ENCODE measurements at regions not wholly inside any gene's neighbourhood (a gene's known extent, or its start where the extent isn't known, plus 50 kb on each side); places are given as distances from the start of the nearest gene placed in this dataset.

- Histone ChIP-seq H3K9me2 (replicated peaks; ENCODE audit: control insufficient read depth, low read length) (no peaks in the 10 kb centered on the region), H3K27me3 (ENCODE audit: control insufficient read depth, low read length) (no peaks in the 10 kb centered on the region), H3K4me3 (ENCODE audit: low read length) (no peak overlapping the region), H3K9me3 (ENCODE audit: control insufficient read depth, insufficient read depth, low read length) (no peaks in the 10 kb centered on the region), H3K4me1 (ENCODE audit: control insufficient read depth, low read length) (no peaks in the 10 kb centered on the region), H3K4me2 (ENCODE audit: low read length) (no peak overlapping the region), H3F3A (ENCODE audit: control insufficient read depth, insufficient read depth) (no peaks in the 10 kb centered on the region), H3K79me2 (ENCODE audit: control insufficient read depth, low read length) (no peaks in the 10 kb centered on the region), H4K20me1 (ENCODE audit: control insufficient read depth, insufficient read depth, low read depth, low read length) (no peaks in the 10 kb centered on the region), H3K27ac (ENCODE audit: low read depth, low read length) (no peak overlapping the region), H3K36me3 (ENCODE audit: control insufficient read depth, low read length) (no peaks in the 10 kb centered on the region)
- TF ChIP-seq EZH2phosphoT487 (IDR thresholded peaks at IDR 0.05; ENCODE audit: borderline replicate concordance, low read length) (no peak), CTCF (IDR thresholded peaks at IDR 0.05; ENCODE audit: low read depth, low read length, poor library complexity, severe bottlenecking) (no peak)
Observed at GRCh38 chr18:41864216-41864615, 90.8 kb upstream of the PIK3C3 start.

- no peak overlapping the region for H3K4me3 ChIP-seq (ENCODE audit: low read length)
- H3K9me3 ChIP-seq (ENCODE audit: control insufficient read depth, insufficient read depth, low read length), result no peaks in the 10 kb centered on the region
- H3K9me2 ChIP-seq (replicated peaks; ENCODE audit: control insufficient read depth, low read length), result no peaks in the 10 kb centered on the region
- H3K4me2 ChIP-seq (ENCODE audit: low read length), result no peak overlapping the region
- H3K4me1 ChIP-seq (ENCODE audit: control insufficient read depth, low read length), result no peaks in the 10 kb centered on the region
- no peak overlapping the region for H3K27ac ChIP-seq (ENCODE audit: low read depth, low read length)
- H3K27me3 ChIP-seq (ENCODE audit: control insufficient read depth, low read length), result no peaks in the 10 kb centered on the region
- H3K79me2 ChIP-seq (ENCODE audit: control insufficient read depth, low read length), result no peaks in the 10 kb centered on the region
- TF ChIP-seq CTCF (IDR thresholded peaks at IDR 0.05; ENCODE audit: low read depth, low read length, poor library complexity, severe bottlenecking) (no peak), EZH2phosphoT487 (IDR thresholded peaks at IDR 0.05; ENCODE audit: borderline replicate concordance, low read length) (no peak)
- H3F3A ChIP-seq (ENCODE audit: control insufficient read depth, insufficient read depth), result no peaks in the 10 kb centered on the region
- H4K20me1 ChIP-seq (ENCODE audit: control insufficient read depth, insufficient read depth, low read depth, low read length), result no peaks in the 10 kb centered on the region
- no peaks in the 10 kb centered on the region for H3K36me3 ChIP-seq (ENCODE audit: control insufficient read depth, low read length)
Observed at GRCh38 chr18:41862921-41863320, 92.1 kb upstream of the PIK3C3 start.

GRCh38 chr18:41860987-41861386, 94.0 kb upstream of the PIK3C3 start:
- Histone ChIP-seq H3K9me2 (replicated peaks; ENCODE audit: control insufficient read depth, low read length) (no peaks in the 10 kb centered on the region), H3K27me3 (ENCODE audit: control insufficient read depth, low read length) (no peaks in the 10 kb centered on the region), H4K20me1 (ENCODE audit: control insufficient read depth, insufficient read depth, low read depth, low read length) (no peaks in the 10 kb centered on the region), H3K27ac (ENCODE audit: low read depth, low read length) (no peak overlapping the region), H3K4me1 (ENCODE audit: control insufficient read depth, low read length) (no peaks in the 10 kb centered on the region), H3F3A (ENCODE audit: control insufficient read depth, insufficient read depth) (no peaks in the 10 kb centered on the region), H3K9me3 (ENCODE audit: control insufficient read depth, insufficient read depth, low read length) (no peaks in the 10 kb centered on the region), H3K4me2 (ENCODE audit: low read length) (no peak overlapping the region), H3K79me2 (ENCODE audit: control insufficient read depth, low read length) (no peaks in the 10 kb centered on the region), H3K36me3 (ENCODE audit: control insufficient read depth, low read length) (no peaks in the 10 kb centered on the region), H3K4me3 (ENCODE audit: low read length) (no peak overlapping the region)
- no peak for TF ChIP-seq CTCF (IDR thresholded peaks at IDR 0.05; ENCODE audit: low read depth, low read length, poor library complexity, severe bottlenecking)
- no peak for TF ChIP-seq EZH2phosphoT487 (IDR thresholded peaks at IDR 0.05; ENCODE audit: borderline replicate concordance, low read length)

Data from DOHH2 (cell line).